ENCODE measurements at regions not wholly inside any gene's neighbourhood (a gene's known extent, or its start where the extent isn't known, plus 50 kb on each side); places are given as distances from the start of the nearest gene placed in this dataset.
"Not testable (repeated sequence)": the region's sequence is repeated elsewhere in the genome, so short reads cannot be mapped to it uniquely, and the experiment has no call there.

- not testable (repeated sequence) for TF ChIP-seq CTCF (IDR thresholded peaks at IDR 0.05); POLR2A (IDR thresholded peaks at IDR 0.05; ENCODE audit: low read depth); POLR2AphosphoS5 (IDR thresholded peaks at IDR 0.05)
Observed at GRCh38 chr1:83135524-83136157, 863.3 kb downstream of the TTLL7 start.
